NB4 (cell line): ENCODE measurements at regions not wholly inside any gene's neighbourhood (a gene's known extent, or its start where the extent isn't known, plus 50 kb on each side); places are given as distances from the start of the nearest gene placed in this dataset.

Experiments
- POLR2A ChIP-seq: IDR thresholded peaks from 2 replicates; pipeline ENCODE4 v1.6.1; 2011; ENCODE audit warnings: mild to moderate bottlenecking; ENCODE audit not compliant: insufficient read length; ENCODE audit errors: extremely low read depth
- TF ChIP-seq, protein P1 (sequence below): IDR thresholded peaks from one replicate; pipeline ENCODE4 v1.5.1; 2012; ENCODE audit warnings: low read depth, low read length

DNA sequence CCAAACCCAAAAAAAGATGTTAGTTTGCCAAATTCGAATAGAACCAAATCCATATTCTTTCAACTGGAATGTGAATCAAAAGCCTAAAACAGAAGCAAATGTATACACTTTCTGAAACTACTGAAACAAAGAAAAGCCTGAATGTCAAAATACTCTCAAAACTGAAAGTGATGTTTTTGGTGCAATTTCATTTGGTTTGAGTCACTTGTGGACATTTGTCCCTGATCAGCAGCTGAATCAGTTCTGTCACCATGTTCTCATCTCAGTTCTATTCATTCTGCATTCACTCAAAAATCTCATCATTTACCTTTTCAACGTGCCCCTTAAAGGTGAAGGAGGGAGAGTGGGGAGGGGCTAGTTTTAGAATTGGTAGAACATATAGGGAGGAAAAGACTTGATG lies 266.8 kb downstream of the ABHD5 start:
- TF ChIP-seq, protein P1, sequence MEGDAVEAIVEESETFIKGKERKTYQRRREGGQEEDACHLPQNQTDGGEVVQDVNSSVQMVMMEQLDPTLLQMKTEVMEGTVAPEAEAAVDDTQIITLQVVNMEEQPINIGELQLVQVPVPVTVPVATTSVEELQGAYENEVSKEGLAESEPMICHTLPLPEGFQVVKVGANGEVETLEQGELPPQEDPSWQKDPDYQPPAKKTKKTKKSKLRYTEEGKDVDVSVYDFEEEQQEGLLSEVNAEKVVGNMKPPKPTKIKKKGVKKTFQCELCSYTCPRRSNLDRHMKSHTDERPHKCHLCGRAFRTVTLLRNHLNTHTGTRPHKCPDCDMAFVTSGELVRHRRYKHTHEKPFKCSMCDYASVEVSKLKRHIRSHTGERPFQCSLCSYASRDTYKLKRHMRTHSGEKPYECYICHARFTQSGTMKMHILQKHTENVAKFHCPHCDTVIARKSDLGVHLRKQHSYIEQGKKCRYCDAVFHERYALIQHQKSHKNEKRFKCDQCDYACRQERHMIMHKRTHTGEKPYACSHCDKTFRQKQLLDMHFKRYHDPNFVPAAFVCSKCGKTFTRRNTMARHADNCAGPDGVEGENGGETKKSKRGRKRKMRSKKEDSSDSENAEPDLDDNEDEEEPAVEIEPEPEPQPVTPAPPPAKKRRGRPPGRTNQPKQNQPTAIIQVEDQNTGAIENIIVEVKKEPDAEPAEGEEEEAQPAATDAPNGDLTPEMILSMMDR, result no peak
- no peak for TF ChIP-seq POLR2A
